AG09319 (cell line): ENCODE measurements at regions not wholly inside any gene's neighbourhood (a gene's known extent, or its start where the extent isn't known, plus 50 kb on each side); places are given as distances from the start of the nearest gene placed in this dataset.

Experiments
- DNase-seq: peaks from one replicate; pipeline ENCODE4 v3.0.0-alpha.2; 2010; ENCODE audit warnings: low read depth; ENCODE audit errors: extremely low read depth
- TF ChIP-seq, protein P1 (sequence below): IDR thresholded peaks from 2 replicates; pipeline ENCODE4 v1.5.1; 2011; ENCODE audit warnings: low read depth, mild to moderate bottlenecking, inconsistent platforms, low read length, moderate library complexity

DNA sequence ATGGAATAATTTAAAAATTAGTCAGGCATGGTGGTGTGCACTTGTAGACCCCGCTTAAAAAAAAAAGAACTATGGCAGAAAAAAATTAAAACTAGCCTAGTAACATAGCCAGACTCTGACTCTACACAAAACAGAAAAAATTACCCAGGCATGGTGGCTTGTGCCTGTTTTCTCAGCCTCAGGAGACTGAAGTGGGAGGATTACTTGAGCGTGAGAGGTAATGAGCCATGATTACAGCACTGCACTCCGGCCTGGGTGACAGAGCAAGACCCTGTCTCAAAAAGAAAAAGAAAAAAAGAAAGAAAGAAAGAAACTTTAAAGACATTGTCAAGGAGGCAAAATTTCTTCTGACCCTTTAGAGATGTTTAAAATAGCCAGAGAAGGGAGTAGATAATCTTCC, 109.0 kb upstream of the TMEM106B start:
- DNase-seq: no peak
- TF ChIP-seq, protein P1, sequence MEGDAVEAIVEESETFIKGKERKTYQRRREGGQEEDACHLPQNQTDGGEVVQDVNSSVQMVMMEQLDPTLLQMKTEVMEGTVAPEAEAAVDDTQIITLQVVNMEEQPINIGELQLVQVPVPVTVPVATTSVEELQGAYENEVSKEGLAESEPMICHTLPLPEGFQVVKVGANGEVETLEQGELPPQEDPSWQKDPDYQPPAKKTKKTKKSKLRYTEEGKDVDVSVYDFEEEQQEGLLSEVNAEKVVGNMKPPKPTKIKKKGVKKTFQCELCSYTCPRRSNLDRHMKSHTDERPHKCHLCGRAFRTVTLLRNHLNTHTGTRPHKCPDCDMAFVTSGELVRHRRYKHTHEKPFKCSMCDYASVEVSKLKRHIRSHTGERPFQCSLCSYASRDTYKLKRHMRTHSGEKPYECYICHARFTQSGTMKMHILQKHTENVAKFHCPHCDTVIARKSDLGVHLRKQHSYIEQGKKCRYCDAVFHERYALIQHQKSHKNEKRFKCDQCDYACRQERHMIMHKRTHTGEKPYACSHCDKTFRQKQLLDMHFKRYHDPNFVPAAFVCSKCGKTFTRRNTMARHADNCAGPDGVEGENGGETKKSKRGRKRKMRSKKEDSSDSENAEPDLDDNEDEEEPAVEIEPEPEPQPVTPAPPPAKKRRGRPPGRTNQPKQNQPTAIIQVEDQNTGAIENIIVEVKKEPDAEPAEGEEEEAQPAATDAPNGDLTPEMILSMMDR: no peak

DNA sequence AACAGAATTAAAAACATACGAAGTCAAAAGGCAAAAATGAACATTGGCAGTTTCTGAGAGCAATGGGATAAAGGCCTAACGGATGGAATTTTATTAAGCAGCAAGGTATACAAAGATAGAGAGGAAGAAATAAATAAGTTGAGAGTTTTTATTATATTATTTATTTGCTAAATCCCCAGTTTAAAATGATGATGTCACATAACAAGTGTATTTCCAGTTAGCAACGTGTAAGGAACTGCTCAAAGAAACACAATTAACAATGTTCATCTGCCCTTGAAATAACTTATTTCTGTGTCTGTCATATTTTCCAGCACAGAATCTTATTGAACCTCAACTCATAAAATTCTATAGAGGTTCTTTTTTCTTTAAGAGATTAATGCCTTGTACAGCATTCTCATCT, 108.6 kb upstream of the TMEM106B start:
- no peak for DNase-seq

DNA sequence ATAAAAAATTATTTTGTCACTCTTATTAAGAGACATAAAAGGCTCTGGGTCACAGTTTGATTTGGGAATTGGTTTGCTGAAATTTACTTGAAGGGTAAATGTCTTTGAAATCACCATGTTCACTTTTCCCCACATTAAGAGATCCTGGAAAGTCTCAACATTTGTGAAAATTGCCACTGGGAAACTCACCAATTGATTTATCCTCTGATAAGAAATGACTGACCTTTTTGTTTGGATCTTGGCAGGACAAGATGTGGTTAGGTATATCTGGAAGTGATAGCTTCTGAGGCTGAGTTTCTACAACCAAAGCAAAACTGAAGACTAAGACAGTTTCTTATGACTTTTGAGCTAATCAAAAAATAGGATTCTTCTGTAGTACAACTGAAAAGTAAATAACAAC, 107.1 kb upstream of the TMEM106B start:
- DNase-seq: no peak

More for the DNA sequence above, 108.6 kb upstream of the TMEM106B start:
- TF ChIP-seq, protein P1: no peak

DNA sequence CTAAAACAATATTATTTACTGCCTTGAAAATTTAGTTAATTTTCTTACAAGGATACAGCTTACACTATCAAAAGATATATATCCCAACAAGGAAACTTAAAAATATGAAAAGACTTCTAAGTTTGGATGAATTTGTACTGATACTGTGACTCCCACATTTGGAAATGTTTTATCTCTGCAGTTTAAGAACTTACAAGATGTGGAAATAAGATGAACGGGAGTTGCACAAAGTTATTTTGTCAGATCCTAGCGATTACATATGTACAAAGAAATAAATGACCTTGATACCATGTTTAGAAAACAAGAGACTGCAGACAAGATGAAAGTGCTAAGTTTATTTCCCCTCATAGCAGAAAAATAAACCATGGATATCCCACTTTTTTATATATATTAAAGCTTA, 103.7 kb upstream of the TMEM106B start:
- DNase-seq: no peak

More for the DNA sequence above, 107.1 kb upstream of the TMEM106B start:
- TF ChIP-seq, protein P1: no peak

DNA sequence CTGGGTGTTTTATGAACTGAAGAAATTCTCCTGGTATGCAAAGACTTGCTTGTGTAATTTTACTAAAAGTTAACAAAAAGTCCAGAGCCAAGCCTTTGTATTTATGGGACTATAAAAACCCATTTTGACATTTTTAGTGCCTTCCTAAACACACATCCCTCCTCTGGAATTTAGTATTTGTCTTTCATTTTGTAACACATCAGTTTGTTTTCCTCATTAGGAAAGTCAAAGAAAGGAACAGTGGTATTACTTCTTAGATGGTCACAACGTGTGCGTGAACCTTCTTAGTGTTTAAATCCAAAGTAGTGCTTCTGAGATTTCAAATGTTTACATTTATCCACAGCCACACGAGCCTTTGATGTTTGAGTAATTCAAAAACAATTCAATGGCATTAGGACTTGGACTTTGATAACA, 103.2 kb upstream of the TMEM106B start:
- TF ChIP-seq, protein P1: no peak
- DNase-seq: no peak

More for the DNA sequence above, 103.7 kb upstream of the TMEM106B start:
- TF ChIP-seq, protein P1: no peak

DNA sequence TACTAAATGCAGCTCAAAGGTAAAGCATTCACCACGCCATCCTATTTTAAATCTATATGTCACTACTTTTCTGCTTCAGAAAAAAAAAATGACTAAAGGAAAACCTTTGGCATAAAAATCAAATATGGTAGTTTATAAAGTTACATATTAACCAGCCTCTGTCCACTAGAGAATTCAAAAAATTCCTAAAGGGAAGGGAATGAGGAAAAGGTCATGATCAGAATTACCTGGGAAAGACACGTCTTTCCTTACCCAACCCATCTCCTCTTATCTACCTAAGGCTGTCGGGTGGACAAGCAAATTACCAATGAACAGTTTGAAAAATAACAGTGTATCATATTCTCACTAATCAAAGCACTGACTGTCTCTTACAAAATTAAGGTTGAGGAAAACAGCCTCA, 100.7 kb upstream of the TMEM106B start:
- DNase-seq: no peak
- TF ChIP-seq, protein P1: no peak

DNA sequence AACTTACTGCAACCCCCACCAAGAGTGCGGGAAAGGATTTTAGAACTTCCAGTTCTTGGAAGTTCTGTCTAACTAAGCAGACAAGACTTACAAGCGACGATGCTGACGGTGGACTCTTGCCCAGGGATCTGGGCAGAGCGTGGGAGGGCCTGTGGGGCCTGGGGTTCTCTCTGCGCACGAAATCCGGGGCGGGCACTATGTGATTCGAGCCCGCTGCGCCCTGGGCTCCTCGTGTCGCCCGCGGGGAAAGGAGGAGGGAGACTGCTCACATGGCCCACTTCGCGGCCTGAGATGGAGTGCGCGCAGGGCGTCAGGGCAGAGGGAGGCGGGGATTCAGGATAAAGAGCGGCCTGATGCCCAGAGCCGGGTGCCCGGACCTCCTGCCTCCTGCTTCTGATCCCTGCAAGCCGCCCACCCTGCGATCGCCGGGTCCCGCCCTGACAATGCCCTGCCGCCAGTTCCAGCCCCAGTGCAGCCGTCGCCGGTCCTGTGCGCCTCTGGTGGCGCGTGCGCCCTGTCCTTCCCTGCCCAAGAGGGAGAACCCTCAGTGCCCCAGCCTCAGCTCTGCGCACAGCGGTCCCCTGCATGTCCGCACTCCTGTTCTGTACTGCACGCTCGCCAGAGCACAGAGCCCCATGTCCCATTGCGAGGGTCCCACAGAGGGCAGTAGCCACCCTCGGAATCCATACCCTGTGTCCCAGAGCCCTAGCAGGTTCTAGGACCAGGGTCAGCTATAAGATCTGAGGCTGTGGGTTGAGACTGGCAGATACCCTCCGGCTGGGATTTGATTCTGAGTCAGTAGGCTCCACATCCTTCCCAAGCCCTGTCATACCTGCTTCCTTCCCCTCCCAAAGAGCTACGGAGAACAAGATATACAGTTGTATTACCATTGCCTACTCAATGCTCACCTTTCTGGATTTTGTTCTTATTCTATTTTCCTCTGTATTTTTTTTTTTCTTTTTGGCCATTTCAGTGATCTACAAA, 99.4 kb upstream of the TMEM106B start:
- TF ChIP-seq, protein P1: no peak
- DNase-seq: no peak
